ENCODE measurements at regions not wholly inside any gene's neighbourhood (a gene's known extent, or its start where the extent isn't known, plus 50 kb on each side); places are given as distances from the start of the nearest gene placed in this dataset.

DNA sequence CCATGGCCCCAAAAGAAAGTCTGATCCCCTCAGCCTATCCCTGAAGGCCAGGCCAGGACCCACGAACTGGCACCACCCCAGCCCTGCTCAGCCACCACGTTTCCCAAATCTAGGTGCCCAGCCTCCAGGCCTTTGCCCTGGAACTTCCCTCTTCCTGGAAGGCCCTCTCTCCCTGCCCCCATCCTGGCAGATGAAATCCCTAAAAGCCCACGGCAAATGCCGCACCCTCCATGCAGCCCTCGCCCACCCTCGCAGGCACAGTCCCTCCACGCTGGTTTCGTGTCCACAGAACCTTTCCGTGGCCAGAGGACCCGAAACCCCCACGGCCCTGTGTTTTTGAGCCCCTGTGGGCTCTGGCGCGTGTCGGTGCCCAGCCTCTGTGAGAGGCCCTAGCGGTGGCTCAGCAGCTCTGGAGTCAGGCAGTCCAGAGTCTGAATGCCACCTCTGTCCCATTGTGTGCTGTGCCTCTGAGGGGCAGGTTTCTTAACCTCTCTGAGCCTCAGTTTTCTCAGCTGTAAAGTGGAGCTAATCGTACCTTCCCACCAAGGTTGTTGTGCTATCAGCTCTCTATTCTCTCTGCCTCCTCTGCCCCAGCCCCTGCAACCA lies 138.5 kb upstream of the IQSEC1 start:
- H3K36me3 Mint-ChIP-seq (ENCODE audit: low read depth), result no peaks in the 10 kb centered on the region
- no peaks in the 10 kb centered on the region for H3K9me3 Mint-ChIP-seq (ENCODE audit: insufficient read depth)
- peaks cover 7% of the 10 kb centered on the region for H3K27me3 Mint-ChIP-seq (ENCODE audit: low read depth)
- ChIA-PET CTCF (no interaction called here), POLR2A (no interaction called here)
- ATAC-seq, result no peak
- no peak overlapping the region for H3K27ac Mint-ChIP-seq
- no peak overlapping the region for H3K4me3 Mint-ChIP-seq
- H3K4me1 Mint-ChIP-seq (ENCODE audit: low read depth), result no peaks in the 10 kb centered on the region
- DNase-seq, result no peak

DNA sequence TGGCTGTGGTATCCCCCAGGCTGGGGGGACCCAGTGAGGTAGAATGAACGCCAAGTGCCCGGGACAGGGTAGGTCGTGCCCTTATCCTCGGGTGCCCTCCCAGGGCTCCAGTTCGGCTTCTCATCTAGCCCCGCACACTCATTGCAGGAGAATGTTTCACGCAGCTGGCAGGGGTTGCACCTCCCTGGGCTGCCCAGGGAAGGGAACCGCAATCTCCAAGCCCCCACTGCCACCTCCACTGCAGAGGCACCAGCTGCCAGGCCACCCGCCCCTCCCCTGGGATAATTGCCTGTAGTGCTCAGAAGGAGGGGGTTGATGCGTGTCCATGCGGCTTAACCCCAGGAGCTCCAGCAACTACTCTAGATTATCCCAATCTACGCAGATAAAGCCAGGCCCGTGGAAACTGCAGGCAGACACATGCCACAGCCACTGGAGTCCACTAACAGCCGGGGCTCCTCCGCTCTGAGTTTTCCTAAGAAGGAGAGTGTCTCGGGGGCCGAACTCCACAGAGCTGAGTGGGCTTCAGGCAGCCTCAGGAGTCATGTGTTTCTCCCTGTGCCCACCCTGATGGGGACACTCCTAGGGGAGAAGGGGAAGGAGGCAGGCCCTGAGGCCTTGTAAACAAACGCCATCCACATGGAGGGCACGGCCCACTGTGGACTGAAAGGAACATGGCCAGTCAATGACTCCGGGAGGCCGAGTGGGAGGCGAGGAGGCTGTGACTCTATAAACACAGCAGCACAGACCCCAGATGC lies 137.2 kb upstream of the IQSEC1 start:
- ChIA-PET CTCF (no interaction called here), POLR2A (no interaction called here)
- DNase-seq, result no peak
- no peak for ATAC-seq
- Mint-ChIP-seq H3K4me1 (ENCODE audit: low read depth) (no peaks in the 10 kb centered on the region), H3K27me3 (ENCODE audit: low read depth) (peaks cover 18% of the 10 kb centered on the region), H3K36me3 (ENCODE audit: low read depth) (no peaks in the 10 kb centered on the region), H3K27ac (no peak overlapping the region), H3K9me3 (ENCODE audit: insufficient read depth) (no peaks in the 10 kb centered on the region), H3K4me3 (no peak overlapping the region)

DNA sequence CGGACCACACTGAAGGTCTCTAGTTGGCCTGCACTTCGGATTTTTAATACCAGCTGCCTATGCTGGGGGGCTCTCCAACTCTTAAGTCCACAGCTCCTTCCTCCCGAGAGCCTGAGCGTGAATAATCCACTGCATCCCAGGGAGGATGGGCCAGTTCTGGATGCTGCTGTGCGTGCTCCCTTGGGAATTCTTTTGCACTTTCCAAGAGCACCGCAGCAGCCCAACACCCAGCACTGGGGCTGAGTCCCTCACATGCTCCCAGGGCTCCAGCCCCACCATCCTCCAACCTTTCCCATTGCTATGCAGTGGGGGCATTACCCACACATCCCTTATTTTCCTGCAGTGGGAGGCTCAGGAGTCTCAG lies 136.4 kb upstream of the IQSEC1 start:
- POLR2A ChIA-PET, result no interaction called here
- no peak overlapping the region for H3K4me3 Mint-ChIP-seq
- peaks cover 24% of the 10 kb centered on the region for H3K27me3 Mint-ChIP-seq (ENCODE audit: low read depth)
- no peaks in the 10 kb centered on the region for H3K36me3 Mint-ChIP-seq (ENCODE audit: low read depth)
- H3K9me3 Mint-ChIP-seq (ENCODE audit: insufficient read depth), result no peaks in the 10 kb centered on the region
- no peaks in the 10 kb centered on the region for H3K4me1 Mint-ChIP-seq (ENCODE audit: low read depth)
- no peak overlapping the region for H3K27ac Mint-ChIP-seq
- no peak for ATAC-seq
- CTCF ChIA-PET, result no interaction called here
- DNase-seq, result no peak

DNA sequence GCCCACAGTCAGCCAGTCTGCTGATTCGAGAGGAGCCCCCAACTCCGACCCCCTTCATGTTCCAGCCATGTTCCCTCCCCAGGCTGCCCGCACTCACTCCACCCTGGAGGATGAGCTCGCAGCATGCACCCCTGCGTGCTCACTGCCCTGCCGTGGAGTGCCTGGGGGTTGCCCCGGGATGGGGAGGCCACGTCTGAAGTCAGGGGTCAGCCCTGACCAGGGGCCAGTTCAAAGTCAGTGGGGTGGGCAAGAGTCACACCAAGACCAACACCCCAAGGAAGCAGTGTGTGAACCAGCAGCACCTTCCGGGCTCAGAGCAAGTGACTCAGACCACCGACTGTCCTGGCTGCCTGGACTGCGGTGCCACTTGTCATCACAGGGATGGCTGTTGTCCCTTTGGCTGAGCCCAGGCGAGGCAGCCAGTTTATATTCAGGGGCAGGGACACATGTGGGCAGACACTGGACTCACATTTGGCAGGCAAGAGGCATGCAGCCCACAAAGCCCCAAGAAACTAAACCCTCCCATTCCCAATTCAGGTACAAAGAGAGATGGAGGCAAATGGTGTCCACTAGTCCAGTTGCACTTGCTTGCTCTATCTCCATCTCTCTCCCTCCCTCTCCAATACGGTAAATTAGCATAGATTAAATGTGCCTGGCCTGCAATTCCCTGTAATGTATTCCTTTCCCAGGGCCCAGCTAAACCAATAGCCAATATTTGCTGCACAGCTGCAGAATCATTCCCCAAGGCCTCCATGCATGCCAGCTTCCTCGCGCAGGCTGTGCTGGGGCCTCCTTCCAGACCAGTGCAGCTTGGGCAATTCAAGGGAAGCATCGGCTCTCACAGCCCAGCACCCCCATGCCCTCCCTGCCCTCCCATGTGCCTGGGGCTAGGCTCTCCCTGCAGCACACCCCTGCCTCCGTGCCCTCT lies 135.7 kb upstream of the IQSEC1 start:
- Mint-ChIP-seq H3K9me3 (ENCODE audit: insufficient read depth) (no peaks in the 10 kb centered on the region), H3K27ac (no peak overlapping the region), H3K4me3 (no peak overlapping the region), H3K27me3 (ENCODE audit: low read depth) (peaks cover 31% of the 10 kb centered on the region), H3K4me1 (ENCODE audit: low read depth) (no peaks in the 10 kb centered on the region), H3K36me3 (ENCODE audit: low read depth) (no peaks in the 10 kb centered on the region)
- DNase-seq (no peak), ATAC-seq (no peak)
- ChIA-PET POLR2A (no interaction called here), CTCF (no interaction called here)

DNA sequence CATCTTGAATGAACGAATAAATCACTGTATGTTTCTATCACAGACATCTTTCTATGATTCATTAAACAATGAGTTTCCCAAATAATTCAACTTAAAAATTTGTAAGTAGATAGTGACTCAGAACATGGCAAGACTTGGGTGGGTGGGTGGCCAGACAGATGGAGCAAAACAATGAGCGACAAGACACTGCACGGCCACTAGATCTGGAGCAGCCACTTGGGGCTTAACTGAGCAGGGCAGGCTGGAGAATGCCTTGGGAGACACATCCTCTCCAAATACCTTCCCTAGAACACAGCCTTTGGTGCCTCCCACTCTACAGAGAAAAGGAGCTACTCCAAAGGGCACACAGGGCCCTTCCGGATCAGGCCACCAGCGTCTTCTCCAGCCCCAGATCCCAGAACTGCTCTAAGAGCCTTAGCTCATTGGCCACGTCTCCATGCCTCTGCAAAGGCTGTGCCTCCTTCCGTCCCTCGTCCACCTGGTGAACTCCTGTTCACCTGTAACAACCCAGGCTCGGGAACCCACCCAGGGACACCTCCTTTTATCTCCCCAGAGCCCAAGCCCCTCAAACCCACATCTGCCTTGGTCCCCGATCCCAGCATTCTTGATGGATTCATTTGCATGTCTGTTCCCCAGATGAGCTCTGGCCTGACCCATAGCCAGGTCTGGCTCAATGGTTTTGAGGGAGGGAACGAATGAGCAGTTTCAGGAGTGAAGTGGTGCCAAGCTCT lies 134.9 kb upstream of the IQSEC1 start:
- Mint-ChIP-seq H3K27me3 (ENCODE audit: low read depth) (peaks cover 37% of the 10 kb centered on the region), H3K4me1 (ENCODE audit: low read depth) (no peaks in the 10 kb centered on the region), H3K36me3 (ENCODE audit: low read depth) (no peaks in the 10 kb centered on the region), H3K9me3 (ENCODE audit: insufficient read depth) (no peaks in the 10 kb centered on the region), H3K4me3 (no peak overlapping the region), H3K27ac (no peak overlapping the region)
- ChIA-PET CTCF (no interaction called here), POLR2A (no interaction called here)
- no peak for DNase-seq
- ATAC-seq, result no peak

DNA sequence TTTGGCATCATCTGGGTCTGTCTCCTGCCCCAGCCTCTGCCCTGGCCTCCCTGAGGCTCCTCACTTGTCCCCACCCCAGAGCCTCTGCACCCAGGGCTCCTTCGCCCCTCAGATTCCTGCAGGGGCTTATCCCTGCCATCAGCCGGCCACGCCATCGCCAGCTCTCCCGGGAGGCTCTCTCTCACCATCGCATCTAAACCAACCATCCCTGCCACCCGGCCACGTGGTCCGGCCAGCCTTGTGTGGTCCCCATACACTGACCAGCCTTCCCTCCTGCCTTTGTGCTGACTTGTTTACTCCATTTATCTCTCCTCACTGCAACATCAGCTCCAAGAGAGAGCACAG lies 134.3 kb upstream of the IQSEC1 start:
- CTCF ChIA-PET, result no interaction called here
- H3K4me3 Mint-ChIP-seq, result no peak overlapping the region
- DNase-seq (no peak), ATAC-seq (no peak)
- no peaks in the 10 kb centered on the region for H3K4me1 Mint-ChIP-seq (ENCODE audit: low read depth)
- H3K36me3 Mint-ChIP-seq (ENCODE audit: low read depth), result no peaks in the 10 kb centered on the region
- no peak overlapping the region for H3K27ac Mint-ChIP-seq
- H3K9me3 Mint-ChIP-seq (ENCODE audit: insufficient read depth), result no peaks in the 10 kb centered on the region
- peaks cover 43% of the 10 kb centered on the region for H3K27me3 Mint-ChIP-seq (ENCODE audit: low read depth)
- POLR2A ChIA-PET, result no interaction called here

DNA sequence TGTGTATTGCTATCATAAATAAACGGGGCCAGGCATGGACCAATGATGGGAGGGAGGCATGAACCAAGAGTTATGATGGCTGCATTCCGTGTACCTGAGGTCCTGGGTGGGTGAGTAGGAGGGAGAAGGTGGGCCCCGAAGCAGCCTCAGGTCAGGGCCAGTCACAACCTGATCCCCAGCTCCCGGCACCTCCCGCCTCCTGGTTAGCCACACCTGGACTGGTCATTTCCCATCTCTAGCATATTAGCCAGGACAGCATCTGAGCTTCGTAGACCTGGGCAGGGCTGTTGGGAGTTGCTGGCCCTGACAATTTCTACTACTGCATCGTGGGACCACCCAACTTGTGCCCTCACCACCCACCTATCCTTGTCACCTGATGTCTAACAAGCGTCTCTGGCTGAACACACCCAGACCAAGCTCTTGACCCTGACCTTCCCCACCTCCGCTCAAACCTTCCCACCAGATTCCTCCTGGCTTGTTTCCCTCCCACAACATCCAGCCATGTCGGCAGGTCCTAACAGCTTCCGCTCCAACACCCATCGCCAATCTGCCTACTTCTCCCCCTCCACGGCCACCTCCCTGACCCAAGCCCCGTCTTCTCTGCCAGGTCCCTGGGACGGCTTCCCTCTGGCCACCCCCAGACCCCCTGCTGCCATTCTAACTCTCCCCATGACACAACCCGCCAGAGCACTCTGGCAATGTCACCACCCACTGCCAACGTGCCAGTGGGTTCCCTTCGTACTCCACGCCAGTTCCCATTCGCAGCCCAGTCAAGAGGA lies 133.8 kb upstream of the IQSEC1 start:
- Mint-ChIP-seq H3K27ac (no peak overlapping the region), H3K27me3 (ENCODE audit: low read depth) (peaks cover 49% of the 10 kb centered on the region), H3K4me1 (ENCODE audit: low read depth) (no peaks in the 10 kb centered on the region), H3K9me3 (ENCODE audit: insufficient read depth) (no peaks in the 10 kb centered on the region), H3K36me3 (ENCODE audit: low read depth) (no peaks in the 10 kb centered on the region), H3K4me3 (no peak overlapping the region)
- no peak for ATAC-seq
- POLR2A ChIA-PET, result no interaction called here
- CTCF ChIA-PET, result no interaction called here
- DNase-seq, result no peak

DNA sequence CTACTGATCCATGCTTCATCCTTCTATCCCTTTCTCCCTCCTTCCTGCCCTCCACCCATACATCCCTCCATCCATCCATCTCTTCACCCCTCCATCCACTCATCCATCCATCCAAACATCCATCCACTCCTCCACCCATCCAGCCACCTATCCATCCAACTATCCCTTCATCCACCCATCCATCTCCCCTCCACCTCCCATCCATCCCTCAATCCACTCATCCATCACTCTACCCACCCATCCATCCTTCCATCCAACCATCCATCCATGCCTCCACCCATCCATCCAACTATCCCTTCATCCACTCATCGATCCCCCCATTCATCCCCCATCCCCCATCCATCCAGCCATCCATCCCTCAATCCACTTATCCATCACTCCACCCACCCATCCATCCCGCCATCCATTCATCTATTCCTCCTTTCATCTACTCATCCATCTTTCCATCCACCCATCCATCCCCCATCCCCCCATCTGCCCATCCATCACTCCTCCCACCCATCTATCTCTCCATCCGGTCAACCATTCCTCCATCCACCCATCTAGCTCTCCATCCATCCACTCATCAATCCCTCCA lies 132.4 kb upstream of the IQSEC1 start:
- ChIA-PET CTCF (no interaction called here), POLR2A (no interaction called here)
- H3K27me3 Mint-ChIP-seq (ENCODE audit: low read depth), result peaks cover 55% of the 10 kb centered on the region
- no peaks in the 10 kb centered on the region for H3K4me1 Mint-ChIP-seq (ENCODE audit: low read depth)
- no peaks in the 10 kb centered on the region for H3K9me3 Mint-ChIP-seq (ENCODE audit: insufficient read depth)
- H3K27ac Mint-ChIP-seq, result no peak overlapping the region
- no peak overlapping the region for H3K4me3 Mint-ChIP-seq
- H3K36me3 Mint-ChIP-seq (ENCODE audit: low read depth), result no peaks in the 10 kb centered on the region
- ATAC-seq, result no peak
- DNase-seq, result no peak

DNA sequence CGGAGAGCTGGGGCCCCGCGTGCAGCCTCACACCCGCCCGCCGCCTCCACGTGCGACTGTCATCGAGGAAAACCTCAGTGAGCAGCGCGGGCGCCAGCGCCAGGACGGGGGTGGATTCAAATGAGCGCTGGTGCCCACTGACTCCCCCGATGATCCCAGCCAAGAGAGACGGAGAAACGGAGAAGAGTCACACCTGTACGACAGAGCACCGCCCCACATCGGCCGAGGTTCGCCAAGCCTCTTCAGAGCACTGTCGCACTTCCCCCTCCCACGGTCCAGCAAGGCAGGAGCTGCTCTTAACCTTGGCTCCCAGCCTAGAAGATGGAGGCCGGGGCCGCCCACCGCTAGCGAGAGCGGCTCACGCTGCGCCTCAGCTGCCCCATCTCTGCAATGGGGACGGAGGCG lies 130.9 kb upstream of the IQSEC1 start:
- DNase-seq (no peak), ATAC-seq (peak; percentile 27)
- Mint-ChIP-seq H3K4me3 (no peak overlapping the region), H3K9me3 (ENCODE audit: insufficient read depth) (no peaks in the 10 kb centered on the region), H3K27me3 (ENCODE audit: low read depth) (peaks cover 65% of the 10 kb centered on the region), H3K36me3 (ENCODE audit: low read depth) (no peaks in the 10 kb centered on the region), H3K4me1 (ENCODE audit: low read depth) (no peaks in the 10 kb centered on the region), H3K27ac (no peak overlapping the region)
- CTCF ChIA-PET, result no interaction called here
- POLR2A ChIA-PET, result no interaction called here

DNA sequence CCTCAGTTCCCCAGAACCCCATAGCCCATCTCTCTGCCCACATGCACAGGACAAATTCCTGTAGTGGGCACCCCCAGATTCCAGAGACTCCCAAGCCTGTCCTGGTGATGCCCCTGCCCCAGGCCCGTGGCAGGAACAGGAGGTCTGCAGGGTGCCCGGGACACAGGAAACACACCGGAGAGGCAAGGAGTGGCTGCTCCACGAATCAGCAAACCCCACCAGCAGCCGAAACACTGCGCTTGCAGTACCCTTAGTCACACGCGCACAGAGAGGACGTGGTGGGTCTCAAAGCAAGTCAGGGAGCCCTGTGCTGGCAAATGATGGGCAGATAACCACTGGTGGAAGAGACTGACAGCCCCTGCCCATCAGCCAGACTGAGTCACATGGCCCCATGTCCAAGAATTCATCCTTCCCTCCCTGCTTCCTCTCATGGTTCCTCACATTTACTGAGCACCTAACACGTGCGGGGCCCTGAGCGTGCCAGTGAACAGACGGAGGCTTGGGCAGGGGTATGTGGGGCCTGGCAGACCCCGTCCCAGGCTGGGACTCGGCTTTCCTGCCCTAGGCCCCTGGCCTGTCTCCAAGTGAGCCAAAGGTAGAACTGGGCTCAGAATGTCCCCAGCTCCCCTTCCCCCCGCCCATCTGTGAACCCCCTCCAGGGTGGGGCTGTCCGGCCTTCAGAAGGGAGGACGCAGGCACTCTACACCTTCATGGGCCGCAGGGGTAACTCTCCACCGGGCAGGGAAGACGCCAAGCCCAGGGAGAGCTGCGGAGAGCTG lies 130.4 kb upstream of the IQSEC1 start:
- ATAC-seq (no peak), DNase-seq (no peak)
- Mint-ChIP-seq H3K9me3 (ENCODE audit: insufficient read depth) (no peaks in the 10 kb centered on the region), H3K4me1 (ENCODE audit: low read depth) (no peaks in the 10 kb centered on the region), H3K27me3 (ENCODE audit: low read depth) (peaks cover 65% of the 10 kb centered on the region), H3K4me3 (no peak overlapping the region), H3K27ac (no peak overlapping the region), H3K36me3 (ENCODE audit: low read depth) (no peaks in the 10 kb centered on the region)
- ChIA-PET POLR2A (no interaction called here), CTCF (no interaction called here)
